ENCODE measurements at regions not wholly inside any gene's neighbourhood (a gene's known extent, or its start where the extent isn't known, plus 50 kb on each side); places are given as distances from the start of the nearest gene placed in this dataset.

DNA sequence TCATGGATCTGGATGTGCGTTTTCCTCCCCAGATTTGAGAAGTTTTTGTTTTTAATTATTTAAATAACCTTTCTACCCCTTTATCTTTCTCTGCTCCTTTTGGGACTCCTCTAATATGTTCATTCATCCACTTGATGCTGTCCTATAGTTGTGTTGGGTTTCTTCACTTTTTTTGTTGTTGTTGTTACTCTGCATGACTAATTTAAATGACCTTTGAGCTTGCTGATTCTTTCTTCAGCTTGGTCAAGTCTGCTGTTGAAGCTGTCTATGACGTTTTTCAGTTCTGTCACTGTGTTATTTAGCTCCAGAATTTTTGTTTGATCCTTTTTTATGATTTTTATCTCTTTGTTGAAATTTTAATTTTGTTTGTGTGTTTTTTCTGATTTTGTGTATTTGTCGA lies 463.6 kb upstream of the ALCAM start:
- Histone ChIP-seq H3K9me3 (ENCODE audit: control insufficient read depth in 4 of 4, insufficient read depth in 3 of 4, low read length in 3 of 4) (peaks cover 0 to 3% (median under 1%) of the 10 kb centered on the region in 4 donors), H3K9ac (ENCODE audit: insufficient read depth in 1 of 2, low read length in 2 of 2) (no peak overlapping the region), H3K27me3 (ENCODE audit: control insufficient read depth in 3 of 3, insufficient read depth in 3 of 3, low read length in 2 of 3) (no peaks in the 10 kb centered on the region), H3K4me1 (ENCODE audit: control insufficient read depth in 5 of 5, insufficient read depth in 5 of 5, low read length in 5 of 5) (no peaks in the 10 kb centered on the region), H3K27ac (ENCODE audit: low read depth in 1 of 2, low read length in 1 of 2) (no peak overlapping the region), H3K4me3 (no peak overlapping the region), H3K36me3 (ENCODE audit: control insufficient read depth in 4 of 4, insufficient read depth in 4 of 4, low read length in 4 of 4) (no peaks in the 10 kb centered on the region)
- TF ChIP-seq, protein P1, sequence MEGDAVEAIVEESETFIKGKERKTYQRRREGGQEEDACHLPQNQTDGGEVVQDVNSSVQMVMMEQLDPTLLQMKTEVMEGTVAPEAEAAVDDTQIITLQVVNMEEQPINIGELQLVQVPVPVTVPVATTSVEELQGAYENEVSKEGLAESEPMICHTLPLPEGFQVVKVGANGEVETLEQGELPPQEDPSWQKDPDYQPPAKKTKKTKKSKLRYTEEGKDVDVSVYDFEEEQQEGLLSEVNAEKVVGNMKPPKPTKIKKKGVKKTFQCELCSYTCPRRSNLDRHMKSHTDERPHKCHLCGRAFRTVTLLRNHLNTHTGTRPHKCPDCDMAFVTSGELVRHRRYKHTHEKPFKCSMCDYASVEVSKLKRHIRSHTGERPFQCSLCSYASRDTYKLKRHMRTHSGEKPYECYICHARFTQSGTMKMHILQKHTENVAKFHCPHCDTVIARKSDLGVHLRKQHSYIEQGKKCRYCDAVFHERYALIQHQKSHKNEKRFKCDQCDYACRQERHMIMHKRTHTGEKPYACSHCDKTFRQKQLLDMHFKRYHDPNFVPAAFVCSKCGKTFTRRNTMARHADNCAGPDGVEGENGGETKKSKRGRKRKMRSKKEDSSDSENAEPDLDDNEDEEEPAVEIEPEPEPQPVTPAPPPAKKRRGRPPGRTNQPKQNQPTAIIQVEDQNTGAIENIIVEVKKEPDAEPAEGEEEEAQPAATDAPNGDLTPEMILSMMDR (IDR thresholded peaks at IDR 0.05; ENCODE audit: control extremely low read depth, extremely low read depth) = no peak
- no peak for DNase-seq
- no peak for ATAC-seq (ENCODE audit: insufficient read depth, low FRiP score)
- WGBS, 2 donors = 57 to 58% methylated on average over 3 of the region's 3 CpGs

DNA sequence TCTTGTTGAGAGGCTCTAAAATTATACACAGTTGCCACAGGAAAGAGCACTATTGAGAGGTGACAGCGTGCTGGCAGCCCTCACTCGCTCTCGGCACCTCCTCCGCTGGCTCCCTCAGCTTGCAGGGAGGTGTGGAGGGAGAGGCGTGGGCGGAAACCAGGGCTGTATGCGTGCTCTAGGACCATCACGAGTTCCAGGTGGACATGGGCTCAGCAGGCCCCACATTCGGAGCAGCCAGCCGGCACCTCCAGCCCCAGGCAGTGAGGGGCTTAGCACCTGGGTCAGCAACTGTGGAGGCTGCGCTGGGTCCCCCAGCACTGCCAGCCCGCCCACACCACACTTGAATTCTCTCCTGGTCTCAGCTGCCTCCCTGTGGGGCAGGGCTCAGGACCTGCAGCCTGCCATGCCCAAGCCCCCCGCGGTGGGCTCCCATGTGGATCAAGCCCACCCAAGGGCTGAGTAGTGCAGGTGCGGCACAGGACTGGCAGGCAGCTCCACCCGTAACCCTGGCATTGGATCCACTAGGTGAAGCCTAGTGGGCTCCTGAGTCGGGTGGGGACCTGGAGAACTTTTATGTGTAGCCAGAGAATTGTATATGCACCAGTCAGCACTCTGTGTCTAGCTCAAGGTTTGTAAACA lies 460.6 kb upstream of the ALCAM start:
- DNase-seq = no peak
- WGBS, 2 donors = 86 to 92% methylated on average over 17 of the region's 17 CpGs

DNA sequence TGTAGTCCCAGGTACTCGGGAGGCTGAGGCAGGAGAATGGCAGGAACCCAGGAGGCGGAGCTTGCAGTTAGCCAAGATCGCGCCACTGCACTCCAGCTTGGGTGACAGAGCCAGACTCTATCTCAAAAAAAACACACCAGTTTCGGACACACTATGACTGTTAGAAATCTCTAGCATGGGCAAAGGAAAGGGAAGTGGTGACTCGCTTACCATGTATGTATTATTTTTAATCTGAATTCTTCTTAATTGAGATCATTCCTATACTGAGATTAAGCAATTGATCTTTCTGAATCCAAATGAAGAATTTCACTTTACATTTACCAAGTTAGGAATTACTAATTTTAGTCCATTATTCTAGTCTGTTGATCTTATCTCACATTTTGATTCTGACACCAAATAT lies 459.2 kb upstream of the ALCAM start:
- Histone ChIP-seq H3K9ac (ENCODE audit: insufficient read depth in 1 of 2, low read length in 2 of 2) (no peak overlapping the region), H3K9me3 (ENCODE audit: control insufficient read depth in 4 of 4, insufficient read depth in 3 of 4, low read length in 3 of 4) (peaks cover 0 to 3% (median under 1%) of the 10 kb centered on the region in 4 donors), H3K27me3 (ENCODE audit: control insufficient read depth in 3 of 3, insufficient read depth in 3 of 3, low read length in 2 of 3) (no peaks in the 10 kb centered on the region), H3K27ac (ENCODE audit: low read depth in 1 of 2, low read length in 1 of 2) (no peak overlapping the region), H3K4me1 (ENCODE audit: control insufficient read depth in 5 of 5, insufficient read depth in 5 of 5, low read length in 5 of 5) (no peaks in the 10 kb centered on the region), H3K36me3 (ENCODE audit: control insufficient read depth in 4 of 4, insufficient read depth in 4 of 4, low read length in 4 of 4) (no peaks in the 10 kb centered on the region), H3K4me3 (no peak overlapping the region)
- WGBS, 2 donors = 75 to 86% methylated on average over 6 of the region's 6 CpGs
- ATAC-seq (ENCODE audit: insufficient read depth, low FRiP score) (no peak), DNase-seq (no peak)
- TF ChIP-seq, protein P1 (IDR thresholded peaks at IDR 0.05; ENCODE audit: control extremely low read depth, extremely low read depth) = no peak

More for the DNA sequence above, 460.6 kb upstream of the ALCAM start:
- no peak overlapping the region for H3K27ac ChIP-seq (ENCODE audit: low read depth in 1 of 2, low read length in 1 of 2)
- no peaks in the 10 kb centered on the region for H3K4me1 ChIP-seq (ENCODE audit: control insufficient read depth in 5 of 5, insufficient read depth in 5 of 5, low read length in 5 of 5)
- TF ChIP-seq, protein P1 (IDR thresholded peaks at IDR 0.05; ENCODE audit: control extremely low read depth, extremely low read depth) = no peak
- no peak overlapping the region for H3K4me3 ChIP-seq
- H3K27me3 ChIP-seq (ENCODE audit: control insufficient read depth in 3 of 3, insufficient read depth in 3 of 3, low read length in 2 of 3) = no peaks in the 10 kb centered on the region
- H3K9me3 ChIP-seq (ENCODE audit: control insufficient read depth in 4 of 4, insufficient read depth in 3 of 4, low read length in 3 of 4) = peaks cover 0 to 3% (median under 1%) of the 10 kb centered on the region in 4 donors
- no peak overlapping the region for H3K9ac ChIP-seq (ENCODE audit: insufficient read depth in 1 of 2, low read length in 2 of 2)
- H3K36me3 ChIP-seq (ENCODE audit: control insufficient read depth in 4 of 4, insufficient read depth in 4 of 4, low read length in 4 of 4) = no peaks in the 10 kb centered on the region
- no peak for ATAC-seq (ENCODE audit: insufficient read depth, low FRiP score)

DNA sequence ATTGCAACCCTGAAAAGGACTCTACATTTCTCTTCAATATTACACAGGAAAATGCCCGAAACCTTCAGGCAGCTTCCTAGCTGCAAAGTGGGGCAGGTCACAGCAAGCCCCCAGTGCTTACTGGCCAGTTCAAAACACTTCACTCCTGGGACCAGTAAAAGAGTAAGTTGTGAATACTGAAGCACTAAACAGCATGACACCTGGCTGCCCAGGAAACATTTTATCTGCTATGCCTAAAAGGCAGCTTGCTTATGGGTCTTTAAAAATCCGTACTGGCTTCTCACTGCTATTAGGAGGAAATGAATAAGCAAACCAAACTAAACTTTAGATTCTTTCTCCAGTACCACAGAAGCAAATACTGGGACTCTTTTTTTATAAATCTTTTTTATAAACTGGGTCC lies 457.9 kb upstream of the ALCAM start:
- no peak for DNase-seq
- Histone ChIP-seq H3K4me3 (no peak overlapping the region), H3K9me3 (ENCODE audit: control insufficient read depth in 4 of 4, insufficient read depth in 3 of 4, low read length in 3 of 4) (peaks cover 0 to under 1% (median 0%) of the 10 kb centered on the region in 4 donors), H3K9ac (ENCODE audit: insufficient read depth in 1 of 2, low read length in 2 of 2) (no peak overlapping the region), H3K36me3 (ENCODE audit: control insufficient read depth in 4 of 4, insufficient read depth in 4 of 4, low read length in 4 of 4) (no peaks in the 10 kb centered on the region), H3K27ac (ENCODE audit: low read depth in 1 of 2, low read length in 1 of 2) (no peak overlapping the region), H3K4me1 (ENCODE audit: control insufficient read depth in 5 of 5, insufficient read depth in 5 of 5, low read length in 5 of 5) (no peaks in the 10 kb centered on the region), H3K27me3 (ENCODE audit: control insufficient read depth in 3 of 3, insufficient read depth in 3 of 3, low read length in 2 of 3) (no peaks in the 10 kb centered on the region)
- TF ChIP-seq, protein P1 (IDR thresholded peaks at IDR 0.05; ENCODE audit: control extremely low read depth, extremely low read depth) = no peak
- 63 to 68% methylated on average over 2 of the region's 2 CpGs for WGBS, 2 donors
- ATAC-seq (ENCODE audit: insufficient read depth, low FRiP score) = no peak

Measured in lung (tissue), 11 donors.